ENCODE measurements at regions not wholly inside any gene's neighbourhood (a gene's known extent, or its start where the extent isn't known, plus 50 kb on each side); places are given as distances from the start of the nearest gene placed in this dataset.
"Not testable (repeated sequence)": the region's sequence is repeated elsewhere in the genome, so short reads cannot be mapped to it uniquely, and the experiment has no call there.

GRCh38 chr9:136602193-136602885 lies 56.5 kb upstream of the NOTCH1 start:
- Mint-ChIP-seq H3K27ac (no peak overlapping the region), H3K4me1 (ENCODE audit: low read depth) (no peaks in the 10 kb centered on the region), H3K36me3 (ENCODE audit: low read depth) (no peaks in the 10 kb centered on the region), H3K9me3 (no peaks in the 10 kb centered on the region), H3K27me3 (peaks cover 26% of the 10 kb centered on the region), H3K4me3 (no peak overlapping the region)
- POLR2A ChIA-PET: no interaction called here
- Histone ChIP-seq H3K9me3 (ENCODE audit: control insufficient read depth in 1 of 2, insufficient read depth in 1 of 2, low read length in 2 of 2) (peaks cover 0 to 27% of the 10 kb centered on the region in 2 experiments), H3K4me3 (ENCODE audit: low read length) (no peak overlapping the region), H3K4me1 (ENCODE audit: insufficient read depth, low read length) (peaks cover 3% of the 10 kb centered on the region), H3K27ac (ENCODE audit: low read depth in 1 of 2, low read length in 2 of 2) (no peak overlapping the region), H3K36me3 (ENCODE audit: insufficient read depth, low read length) (no peaks in the 10 kb centered on the region), H3K27me3 (ENCODE audit: control insufficient read depth in 1 of 2, insufficient read depth in 2 of 2, low read length in 2 of 2) (peaks cover 39 to 42% of the 10 kb centered on the region in 2 experiments)
- no peak for DNase-seq
- intact Hi-C loops (cut with DNase I, micrococcal nuclease): no loop called here
- TF ChIP-seq CTCF (IDR thresholded peaks at IDR 0.05): no peak
- CTCF ChIA-PET: no interaction called here
- ATAC-seq (ENCODE audit: poor library complexity): no peak

GRCh38 chr9:136601250-136601973 lies 55.6 kb upstream of the NOTCH1 start:
- intact Hi-C loops (cut with DNase I, micrococcal nuclease); ATAC-seq (ENCODE audit: poor library complexity); H3K27ac Mint-ChIP-seq; H3K4me3 Mint-ChIP-seq; H3K4me3 ChIP-seq (ENCODE audit: low read length); H3K27ac ChIP-seq (ENCODE audit: low read depth in 1 of 2, low read length in 2 of 2); H3K4me1 ChIP-seq (ENCODE audit: insufficient read depth, low read length); DNase-seq; H3K4me1 Mint-ChIP-seq (ENCODE audit: low read depth); POLR2A ChIA-PET; CTCF ChIA-PET; H3K36me3 ChIP-seq (ENCODE audit: insufficient read depth, low read length); H3K36me3 Mint-ChIP-seq (ENCODE audit: low read depth); H3K9me3 Mint-ChIP-seq: not testable (repeated sequence)
- peaks cover 26% of the 10 kb centered on the region for H3K27me3 Mint-ChIP-seq
- Histone ChIP-seq H3K9me3 (ENCODE audit: control insufficient read depth in 1 of 2, insufficient read depth in 1 of 2, low read length in 2 of 2) (peaks cover 0 to 31% of the 10 kb centered on the region in 2 experiments), H3K27me3 (ENCODE audit: control insufficient read depth in 1 of 2, insufficient read depth in 2 of 2, low read length in 2 of 2) (peaks cover 36 to 50% of the 10 kb centered on the region in 2 experiments)

DNA sequence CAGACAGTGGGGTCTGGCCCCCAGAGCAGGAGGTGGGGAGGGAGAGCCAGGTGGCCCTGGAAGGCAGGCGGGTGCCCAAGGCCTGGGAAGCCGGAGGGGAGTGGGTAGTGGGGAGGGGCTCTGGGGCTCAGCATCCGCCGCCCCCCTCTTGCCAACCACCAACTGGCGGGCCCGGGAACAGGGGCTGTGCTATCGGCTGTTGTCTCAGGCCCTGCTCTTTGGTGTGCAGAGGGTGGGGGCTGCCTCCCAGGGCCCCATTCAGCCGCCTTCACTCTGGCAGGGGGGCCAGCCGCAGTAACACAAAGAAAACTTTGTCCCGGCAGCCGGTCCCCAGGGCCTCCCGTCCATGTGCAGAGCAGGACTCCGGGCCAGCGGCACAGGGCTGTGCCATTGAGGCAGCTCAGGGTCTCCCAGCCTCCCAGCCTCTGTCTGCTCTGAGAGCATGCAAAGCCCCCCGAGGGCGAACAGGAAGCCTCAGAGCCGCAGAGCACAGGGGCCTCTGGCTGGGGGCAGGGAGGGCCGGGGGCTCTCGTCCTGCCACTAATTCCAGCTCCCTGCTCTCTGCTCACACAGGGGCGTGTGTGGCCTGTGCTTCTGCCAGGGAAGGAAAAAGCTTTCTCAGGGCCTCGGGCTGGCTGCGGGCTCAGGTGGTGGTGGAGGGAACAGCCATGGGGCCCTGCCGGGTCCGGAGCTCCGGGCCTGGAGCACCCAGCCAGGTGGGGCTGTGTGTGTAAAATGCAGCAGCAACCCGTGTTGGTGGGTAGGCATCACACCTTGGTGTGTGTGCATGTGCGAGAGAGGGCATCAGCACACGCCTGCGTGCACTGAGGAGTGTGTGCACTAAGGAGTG lies 54.2 kb upstream of the NOTCH1 start:
- H3K4me3 Mint-ChIP-seq: no peak overlapping the region
- ChIA-PET POLR2A (no interaction called here), CTCF (no interaction called here)
- intact Hi-C loops (cut with DNase I, micrococcal nuclease): no loop called here
- ATAC-seq (ENCODE audit: poor library complexity) (no peak), DNase-seq (no peak)
- peaks cover 3% of the 10 kb centered on the region for H3K4me1 ChIP-seq (ENCODE audit: insufficient read depth, low read length)
- H3K4me3 ChIP-seq (ENCODE audit: low read length): no peak overlapping the region
- H3K27ac ChIP-seq (ENCODE audit: low read depth in 1 of 2, low read length in 2 of 2): no peak overlapping the region
- H3K9me3 ChIP-seq (ENCODE audit: control insufficient read depth in 1 of 2, insufficient read depth in 1 of 2, low read length in 2 of 2): peaks cover 0 to 31% of the 10 kb centered on the region in 2 experiments
- peaks cover 21% of the 10 kb centered on the region for H3K27me3 Mint-ChIP-seq
- no peak for TF ChIP-seq CTCF (IDR thresholded peaks at IDR 0.05)
- no peaks in the 10 kb centered on the region for H3K36me3 ChIP-seq (ENCODE audit: insufficient read depth, low read length)
- no peaks in the 10 kb centered on the region for H3K9me3 Mint-ChIP-seq
- H3K36me3 Mint-ChIP-seq (ENCODE audit: low read depth): no peaks in the 10 kb centered on the region
- no peaks in the 10 kb centered on the region for H3K4me1 Mint-ChIP-seq (ENCODE audit: low read depth)
- no peak overlapping the region for H3K27ac Mint-ChIP-seq
- peaks cover 36 to 49% of the 10 kb centered on the region in 2 experiments for H3K27me3 ChIP-seq (ENCODE audit: control insufficient read depth in 1 of 2, insufficient read depth in 2 of 2, low read length in 2 of 2)
